Panc1 (cell line): ENCODE measurements at regions not wholly inside any gene's neighbourhood (a gene's known extent, or its start where the extent isn't known, plus 50 kb on each side); places are given as distances from the start of the nearest gene placed in this dataset.

ENCODE experiments used
- POLR2AphosphoS5 ChIP-seq: IDR thresholded peaks from 2 replicates; pipeline ENCODE4 v1.6.1; 2012; ENCODE audit warnings: mild to moderate bottlenecking, low read depth, low read length, moderate library complexity
- SIN3A ChIP-seq: IDR thresholded peaks from 2 replicates; pipeline ENCODE4 v1.6.1; 2012; ENCODE audit warnings: low read depth, mild to moderate bottlenecking, low read length, moderate library complexity, borderline replicate concordance; ENCODE audit not compliant: insufficient read depth
- TCF7L2 ChIP-seq: IDR thresholded peaks from 2 replicates; pipeline ENCODE4 v1.6.1; 2011; ENCODE audit warnings: mild to moderate bottlenecking, low read depth, low read length, inconsistent platforms
- TF ChIP-seq, protein P1 (sequence below): fragments of 450-650 bp; IDR thresholded peaks from 2 replicates; pipeline ENCODE4 v1.5.1; 2017; ENCODE audit warnings: mild to moderate bottlenecking

DNA sequence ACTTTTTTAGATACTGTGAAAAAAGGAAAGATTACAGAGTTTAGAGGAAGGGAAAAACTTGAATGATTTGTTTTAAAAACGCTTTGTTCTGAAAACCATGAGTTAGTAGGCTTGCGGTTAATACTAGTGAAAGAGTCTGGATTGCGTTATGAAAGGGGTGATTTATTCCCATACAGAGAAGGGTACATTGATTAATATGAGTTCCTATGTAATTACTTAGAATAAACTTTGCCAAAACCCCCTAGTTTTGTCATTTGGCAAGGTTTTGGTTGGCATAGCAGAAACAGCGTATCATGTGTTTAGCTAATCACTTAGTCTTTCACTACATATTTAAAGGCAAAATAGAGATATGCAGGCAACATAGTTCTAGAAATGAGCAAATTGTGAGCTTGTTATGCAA is 91.2 kb upstream of the POT1 start:
- TF ChIP-seq POLR2AphosphoS5 (no peak), TCF7L2 (no peak), SIN3A (no peak)
- TF ChIP-seq, protein P1, sequence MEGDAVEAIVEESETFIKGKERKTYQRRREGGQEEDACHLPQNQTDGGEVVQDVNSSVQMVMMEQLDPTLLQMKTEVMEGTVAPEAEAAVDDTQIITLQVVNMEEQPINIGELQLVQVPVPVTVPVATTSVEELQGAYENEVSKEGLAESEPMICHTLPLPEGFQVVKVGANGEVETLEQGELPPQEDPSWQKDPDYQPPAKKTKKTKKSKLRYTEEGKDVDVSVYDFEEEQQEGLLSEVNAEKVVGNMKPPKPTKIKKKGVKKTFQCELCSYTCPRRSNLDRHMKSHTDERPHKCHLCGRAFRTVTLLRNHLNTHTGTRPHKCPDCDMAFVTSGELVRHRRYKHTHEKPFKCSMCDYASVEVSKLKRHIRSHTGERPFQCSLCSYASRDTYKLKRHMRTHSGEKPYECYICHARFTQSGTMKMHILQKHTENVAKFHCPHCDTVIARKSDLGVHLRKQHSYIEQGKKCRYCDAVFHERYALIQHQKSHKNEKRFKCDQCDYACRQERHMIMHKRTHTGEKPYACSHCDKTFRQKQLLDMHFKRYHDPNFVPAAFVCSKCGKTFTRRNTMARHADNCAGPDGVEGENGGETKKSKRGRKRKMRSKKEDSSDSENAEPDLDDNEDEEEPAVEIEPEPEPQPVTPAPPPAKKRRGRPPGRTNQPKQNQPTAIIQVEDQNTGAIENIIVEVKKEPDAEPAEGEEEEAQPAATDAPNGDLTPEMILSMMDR = no peak
